UCSD-AML1 (cell line): ENCODE measurements at regions not wholly inside any gene's neighbourhood (a gene's known extent, or its start where the extent isn't known, plus 50 kb on each side); places are given as distances from the start of the nearest gene placed in this dataset.

Experiments used
- DNase-seq: peaks from one replicate; lab custom pipeline; 2025; ENCODE audit not compliant: unreplicated experiment; lab: John Stamatoyannopoulos, UW

DNA sequence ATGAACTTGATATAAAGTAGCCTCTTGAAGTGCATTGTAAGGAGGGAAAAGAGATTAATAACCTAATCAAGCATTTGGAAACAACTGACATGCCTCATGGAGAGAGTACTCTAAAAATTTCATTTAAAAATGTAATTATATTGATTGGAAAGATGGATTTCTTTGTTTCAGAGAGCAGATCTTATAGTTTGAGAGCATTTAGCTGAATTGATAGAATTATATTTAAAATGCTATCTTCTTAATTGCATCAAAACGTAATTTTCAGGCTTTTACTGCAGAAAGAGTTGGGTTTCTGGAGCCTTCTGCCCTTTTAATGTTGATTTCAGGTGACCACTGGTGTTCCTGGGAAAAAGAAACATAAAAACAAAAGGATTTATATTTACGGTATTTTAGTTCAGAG, 130.6 kb downstream of the EDN3 start:
- no peak for DNase-seq

DNA sequence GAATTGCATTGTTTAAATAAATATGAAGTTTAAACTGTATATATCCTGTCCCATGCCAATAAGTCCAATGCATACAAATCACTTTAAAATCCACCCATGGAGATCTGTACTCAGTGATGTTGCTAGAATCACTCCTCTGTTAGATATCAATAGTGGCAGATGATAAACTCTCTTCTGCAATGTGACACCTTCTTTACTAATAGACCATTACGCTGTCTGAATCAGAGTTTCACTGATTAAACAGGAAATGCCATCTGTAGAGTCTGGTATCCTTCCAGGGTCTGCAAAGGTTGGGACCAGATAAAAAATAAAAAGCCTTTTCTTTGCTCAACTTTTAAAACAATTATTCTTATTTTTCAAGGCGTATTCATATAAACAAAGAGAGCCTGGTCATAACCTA, 134.5 kb downstream of the EDN3 start:
- DNase-seq: no peak

GRCh38 chr20:59435518-59435917, 135.1 kb downstream of the EDN3 start:
- no peak for DNase-seq

GRCh38 chr20:59437601-59438031, 137.2 kb downstream of the EDN3 start:
- DNase-seq: no peak

DNA sequence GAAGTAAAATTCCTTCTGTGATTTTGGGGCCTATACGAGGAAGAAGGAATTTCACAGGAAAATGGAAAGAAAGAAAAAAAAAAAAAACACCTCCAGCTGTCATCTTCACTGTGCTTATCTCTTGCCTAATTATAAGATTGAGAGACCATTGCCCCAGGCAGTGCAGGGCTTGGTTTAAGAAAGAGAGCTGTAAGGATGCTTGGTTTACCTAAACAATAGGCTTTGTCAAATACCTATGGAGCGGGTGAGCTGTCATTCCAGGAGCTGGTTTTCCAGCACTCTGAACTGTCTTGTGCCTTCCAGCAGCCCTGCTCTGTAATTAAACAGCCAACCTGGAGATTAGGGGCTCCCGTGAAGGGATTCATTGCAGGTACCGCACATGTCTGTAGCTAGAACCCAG, 137.8 kb downstream of the EDN3 start:
- no peak for DNase-seq

DNA sequence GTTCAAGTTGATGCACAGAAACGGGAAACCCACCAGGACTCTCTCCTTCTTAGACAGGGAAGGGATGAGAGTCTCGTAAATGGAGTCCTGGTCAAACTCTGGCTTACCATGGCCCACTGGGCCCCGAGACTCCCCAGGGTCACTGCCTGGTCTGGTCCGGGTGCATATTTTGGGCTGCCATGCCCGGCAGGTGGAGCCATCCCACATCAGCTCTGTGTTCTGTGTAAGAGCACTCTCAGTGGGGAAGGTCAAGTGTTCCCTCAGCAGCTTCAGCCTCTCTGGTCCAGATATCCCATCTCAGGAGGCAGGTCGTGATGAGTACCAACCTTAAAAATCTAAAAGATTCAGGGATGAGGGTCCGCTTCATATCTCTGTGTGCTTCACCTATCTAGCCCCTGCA, 138.8 kb downstream of the EDN3 start:
- no peak for DNase-seq

DNA sequence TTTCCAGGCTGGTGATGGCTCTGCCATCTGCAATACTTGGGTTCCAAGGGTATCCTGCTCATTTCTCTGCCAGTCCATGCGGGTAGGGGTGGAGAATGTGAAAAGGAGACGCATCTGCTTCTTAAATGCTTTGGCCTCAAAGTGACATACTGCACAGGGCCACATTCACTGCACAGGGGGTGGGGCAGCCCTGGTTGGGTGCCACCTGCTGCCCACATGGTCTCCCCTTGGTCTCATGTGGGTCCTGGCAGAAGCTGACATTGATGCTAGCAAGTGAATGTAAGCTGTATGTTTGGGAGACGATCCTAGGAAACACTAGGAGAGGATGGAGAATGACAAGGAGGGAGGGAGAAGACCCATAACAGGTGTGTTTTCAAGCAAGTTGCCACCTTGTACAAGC, 140.9 kb downstream of the EDN3 start:
- DNase-seq: no peak

DNA sequence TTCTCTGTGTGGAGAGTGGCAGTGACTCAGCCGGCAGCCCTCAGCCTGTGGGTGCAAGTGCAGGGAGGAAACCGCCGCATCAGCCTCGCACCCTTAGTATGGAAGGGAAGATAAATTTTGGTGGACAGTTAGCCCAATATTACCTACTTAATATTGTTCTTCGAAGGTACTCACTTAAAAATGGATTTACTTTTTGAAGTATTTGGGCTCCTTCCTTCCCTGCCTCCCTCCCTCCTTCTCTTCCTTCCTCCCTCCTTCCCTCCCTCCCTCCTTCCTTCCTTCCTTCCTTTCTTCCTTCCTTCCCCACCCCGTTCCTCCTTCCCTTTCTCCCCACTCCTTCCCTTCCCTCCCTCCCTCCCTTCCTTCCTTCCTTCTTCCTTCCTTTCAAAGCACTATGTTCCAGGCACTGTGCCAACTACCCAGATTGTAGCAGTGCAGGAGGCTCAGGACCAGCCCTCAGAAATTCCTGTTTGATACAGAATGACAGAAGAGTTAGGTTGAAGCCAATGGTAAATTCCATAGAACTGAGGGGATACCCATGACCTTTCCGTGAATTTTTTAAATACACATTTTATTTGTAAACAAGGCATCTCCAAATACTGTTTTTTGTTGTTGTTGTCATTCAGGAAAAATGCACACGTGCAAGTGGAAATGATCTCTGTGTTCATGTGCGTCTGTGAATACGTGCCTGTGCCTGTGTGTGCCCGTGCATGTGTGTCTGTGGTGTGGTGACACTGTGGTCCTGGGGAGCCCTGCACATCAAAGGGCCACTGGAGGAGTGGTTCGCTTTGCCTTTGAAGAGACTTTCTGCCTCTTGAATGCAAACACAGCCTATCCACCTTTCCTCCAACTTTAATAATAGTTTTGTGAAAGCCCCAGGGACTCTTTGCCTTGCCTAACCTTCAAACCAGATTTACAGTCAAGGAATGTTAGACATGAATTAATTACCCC, 141.7 kb downstream of the EDN3 start:
- no peak for DNase-seq

DNA sequence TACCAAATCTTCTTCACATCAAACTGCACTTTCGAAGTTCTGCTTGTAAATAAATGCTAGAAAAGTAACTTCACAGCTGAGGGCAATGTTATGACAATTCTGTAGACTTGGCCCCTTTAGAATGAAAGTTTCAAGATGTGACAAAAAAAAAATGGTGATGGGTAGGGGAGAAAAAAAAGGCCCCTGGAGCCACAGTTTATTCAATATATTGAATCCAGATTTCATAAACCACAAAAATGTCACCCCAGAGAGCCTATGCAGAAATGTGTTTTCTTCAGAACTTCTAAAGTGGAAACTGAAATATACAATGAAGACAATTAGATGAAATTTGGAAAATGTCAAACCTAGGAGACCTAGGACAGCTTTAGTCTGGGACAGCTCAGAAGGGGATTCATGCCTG, 143.1 kb downstream of the EDN3 start:
- DNase-seq: no peak

- DNase-seq: no peak
Observed at GRCh38 chr20:59446376-59446775, 146.0 kb downstream of the EDN3 start.

DNA sequence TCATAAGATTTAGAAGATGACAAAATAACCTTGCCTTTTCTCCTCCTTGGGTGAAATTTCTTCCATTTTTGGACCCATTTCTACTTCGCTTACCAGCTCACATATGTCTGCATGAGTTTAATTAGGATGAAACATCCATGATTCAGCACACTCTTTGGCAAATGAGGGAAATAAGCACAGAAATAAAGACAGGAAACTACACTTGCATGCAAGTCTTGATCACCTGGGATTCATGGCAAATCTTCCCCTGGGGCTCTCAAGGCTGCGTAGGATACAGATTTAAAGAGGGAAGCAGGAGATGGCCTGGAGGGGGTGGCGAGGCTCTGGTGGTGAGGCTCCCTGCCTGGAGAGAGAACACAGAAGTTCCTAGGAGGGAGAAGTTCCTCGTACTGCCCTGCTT, 147.8 kb downstream of the EDN3 start:
- no peak for DNase-seq

DNA sequence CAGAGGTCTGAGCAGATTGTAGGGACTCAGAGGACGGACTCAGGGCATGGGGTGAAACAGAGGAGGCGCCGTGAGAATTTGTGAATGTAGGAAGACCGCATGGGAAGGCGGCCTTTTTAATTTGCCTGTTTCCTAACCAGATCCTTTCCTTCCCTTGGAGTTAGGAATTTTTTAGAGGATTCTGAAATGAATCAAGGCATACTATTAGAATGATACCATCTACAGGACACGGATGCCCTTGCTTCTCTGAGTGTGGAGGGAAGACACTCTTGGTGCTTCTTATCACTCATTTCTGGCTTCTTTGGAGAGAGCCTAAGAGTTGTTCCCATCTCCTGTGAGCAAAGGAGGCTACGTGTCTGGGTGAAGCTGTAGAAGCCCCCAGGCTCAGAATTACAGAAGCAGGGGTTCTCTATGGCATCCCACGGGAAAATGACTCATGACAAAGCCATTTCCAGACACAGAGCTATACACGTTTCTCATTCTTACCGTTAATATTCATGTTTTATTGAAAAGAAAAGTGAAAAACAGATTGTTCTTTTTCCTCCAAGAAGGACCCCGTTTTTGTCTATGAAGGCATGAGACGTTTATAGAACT, 148.5 kb downstream of the EDN3 start:
- DNase-seq: no peak

DNA sequence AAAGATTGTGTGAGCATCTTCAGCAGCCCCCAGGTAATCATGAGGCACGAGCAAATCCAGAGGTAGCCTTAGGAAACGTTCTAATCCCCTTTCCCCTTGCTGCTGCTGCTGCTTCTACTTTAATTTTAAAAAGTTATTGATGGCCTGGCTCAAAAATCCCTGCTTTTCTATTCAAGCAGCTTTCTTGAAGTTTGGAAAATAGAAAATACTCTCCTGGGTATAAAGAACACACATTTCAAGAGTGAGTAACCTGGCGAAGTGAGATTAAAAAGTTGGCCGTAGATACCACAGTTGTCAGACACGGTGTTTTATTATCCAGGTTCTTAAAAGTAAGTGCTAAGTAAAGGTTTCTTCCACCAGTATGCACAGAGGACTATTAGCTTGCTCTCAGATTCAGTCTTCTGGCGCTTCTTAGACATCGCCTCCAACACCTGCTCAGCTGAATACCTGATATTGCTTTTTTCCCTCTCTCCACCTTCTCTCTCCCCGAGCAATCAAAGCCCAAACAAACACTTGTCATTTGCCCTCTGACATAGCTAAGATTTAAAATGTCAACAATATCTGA, 150.7 kb downstream of the EDN3 start:
- DNase-seq: no peak

GRCh38 chr20:59451641-59452040, 151.2 kb downstream of the EDN3 start:
- no peak for DNase-seq

- DNase-seq: no peak
Observed at GRCh38 chr20:59452856-59453255, 151.5 kb upstream of the PHACTR3 start.

GRCh38 chr20:59453759-59454560, 150.4 kb upstream of the PHACTR3 start:
- no peak for DNase-seq

GRCh38 chr20:59455402-59456341, 148.7 kb upstream of the PHACTR3 start:
- no peak for DNase-seq

DNA sequence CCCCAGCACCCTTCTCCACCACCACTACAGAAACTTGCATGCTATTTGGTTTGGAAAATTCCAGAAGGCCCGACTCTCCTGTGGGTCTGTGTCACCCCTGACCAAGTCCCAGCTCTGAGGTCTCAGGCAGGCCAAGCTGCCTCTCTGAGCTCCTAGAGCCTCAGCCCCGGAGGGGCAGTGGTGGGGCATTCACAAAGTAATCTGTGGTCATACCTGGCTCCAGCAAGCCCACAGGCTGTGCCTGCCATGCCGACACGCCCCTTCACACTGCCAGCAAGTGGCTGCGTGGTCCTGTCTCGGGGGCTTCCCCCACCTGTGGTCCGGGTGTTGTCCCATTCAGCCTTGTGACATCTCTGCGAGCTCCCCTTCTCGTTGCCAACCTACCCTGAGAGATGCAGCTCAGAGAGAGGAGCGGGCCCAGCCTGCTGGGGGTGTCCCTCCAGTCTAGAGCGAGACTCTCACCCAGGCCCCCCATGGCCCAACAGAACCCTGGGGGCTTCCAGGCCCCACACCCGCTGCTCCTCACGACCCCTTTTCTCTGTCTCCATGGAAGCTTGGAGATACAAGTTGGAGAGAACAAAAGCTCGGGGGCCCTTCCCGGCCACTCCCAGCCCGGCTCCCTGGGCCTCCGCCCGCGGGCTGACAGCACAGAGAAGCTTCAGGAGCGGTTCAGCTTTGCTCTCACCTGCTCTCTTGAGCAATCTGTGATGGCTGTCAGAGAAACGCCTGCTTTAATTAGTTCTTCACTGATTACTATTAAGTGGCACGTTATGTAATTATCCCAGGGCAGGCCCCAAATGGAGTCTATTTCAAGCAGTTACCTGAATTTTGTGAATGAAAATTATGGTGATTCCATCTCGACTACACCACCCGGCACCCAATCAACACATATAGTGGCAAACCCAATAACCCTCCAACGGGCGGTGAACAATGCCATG, 147.7 kb upstream of the PHACTR3 start:
- no peak for DNase-seq

DNA sequence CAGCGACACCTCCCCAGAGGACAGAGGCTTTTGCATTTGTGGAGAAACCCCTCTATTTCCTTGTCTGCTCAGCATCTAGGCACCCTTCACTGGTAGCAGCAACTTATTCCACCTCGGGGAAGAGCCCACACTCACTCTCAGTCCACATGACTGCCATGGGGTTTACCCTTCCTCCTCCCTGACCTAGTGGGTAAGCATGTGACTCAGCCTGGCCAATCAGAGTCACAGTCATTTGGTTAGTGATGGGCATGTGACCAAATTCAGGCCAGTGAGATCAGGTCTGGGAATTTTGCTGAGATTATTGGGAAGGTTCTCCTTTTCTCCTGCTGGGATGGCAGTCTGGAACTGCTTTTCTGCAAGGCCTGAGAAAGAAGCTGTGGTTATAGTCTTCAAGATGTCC, 145.7 kb upstream of the PHACTR3 start:
- DNase-seq: no peak
